PC-9 (cell line): ENCODE measurements at regions not wholly inside any gene's neighbourhood (a gene's known extent, or its start where the extent isn't known, plus 50 kb on each side); places are given as distances from the start of the nearest gene placed in this dataset.

ENCODE experiments used
- CTCF ChIP-seq: fragments of 200-600 bp; sonication (generic); conservative IDR thresholded peaks from 2 replicates; pipeline ENCODE4 v1.6.1; 2017; ENCODE audit warnings: mixed run types, antibody characterized with exemption, mild to moderate bottlenecking, moderate library complexity
- EZH2 ChIP-seq: fragments of 200-600 bp; sonication (generic); IDR thresholded peaks from 2 replicates; pipeline ENCODE4 v1.8.0; 2017; ENCODE audit warnings: antibody characterized with exemption, low read depth

DNA sequence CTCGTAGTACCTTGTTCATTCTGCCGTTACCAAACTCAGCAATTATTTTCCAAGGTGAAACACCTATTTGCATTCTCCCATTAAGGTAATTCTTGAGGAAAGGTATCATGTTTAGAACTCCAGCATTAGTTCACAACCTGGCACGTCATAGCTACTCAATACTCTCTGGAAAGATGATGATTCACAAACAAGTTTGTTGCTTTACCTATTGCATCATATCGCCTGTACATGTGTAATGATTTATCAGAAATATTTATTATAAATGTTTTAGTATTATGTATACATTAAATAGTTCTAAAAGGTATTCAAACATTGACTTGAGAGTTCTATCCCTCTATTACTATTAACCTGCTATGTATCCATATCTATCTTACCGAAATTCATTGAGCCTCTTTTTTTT lies 658.3 kb upstream of the PITX2 start:
- TF ChIP-seq CTCF (no peak), EZH2 (no peak)
